ENCODE measurements at regions not wholly inside any gene's neighbourhood (a gene's known extent, or its start where the extent isn't known, plus 50 kb on each side); places are given as distances from the start of the nearest gene placed in this dataset.
"Not testable (repeated sequence)": the region's sequence is repeated elsewhere in the genome, so short reads cannot be mapped to it uniquely, and the experiment has no call there.

DNA sequence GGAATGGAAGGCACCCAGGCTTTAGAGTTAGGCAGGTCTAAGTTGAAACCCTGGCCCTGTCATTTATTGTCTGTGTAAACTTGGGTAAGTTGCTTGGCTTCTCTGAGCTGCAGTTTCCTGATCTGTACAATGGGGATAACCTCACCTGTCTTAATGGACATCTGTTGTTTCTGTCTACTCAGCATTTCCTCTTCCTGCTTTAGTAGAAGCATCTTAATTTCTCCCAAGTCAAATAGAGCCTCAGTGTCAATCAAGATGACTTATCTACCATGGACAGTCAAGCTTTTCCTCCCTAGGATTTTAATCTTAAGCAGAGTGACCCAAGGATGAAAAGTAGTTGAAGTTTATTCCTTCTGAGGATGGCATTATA is 119.7 kb downstream of the FZD1 start:
- no peak overlapping the region for H3K4me3 ChIP-seq (ENCODE audit: low read depth, low read length, poor library complexity, severe bottlenecking)
- no peaks in the 10 kb centered on the region for H3K9me3 ChIP-seq (ENCODE audit: low read depth, low read length, poor library complexity, severe bottlenecking)
- ChIA-PET CTCF (no interaction called here), POLR2A (ENCODE audit: low non-redundant PET) (interaction anchor here (0.5 to 0.6 kb wide), 2 partner anchors 30 to 408 kb away, joined by 3 read pairs; no protein-coding TSS in a partner anchor)
- intact Hi-C loops (cut with micrococcal nuclease; ENCODE audit: unreplicated experiment) = no loop called here
- no TSS peak for BruUV-seq (replicated peaks)
- no peaks in the 10 kb centered on the region for H3K27me3 ChIP-seq (replicated peaks; ENCODE audit: insufficient read depth, low read depth, low read length, poor library complexity)
- TF ChIP-seq, protein P1, sequence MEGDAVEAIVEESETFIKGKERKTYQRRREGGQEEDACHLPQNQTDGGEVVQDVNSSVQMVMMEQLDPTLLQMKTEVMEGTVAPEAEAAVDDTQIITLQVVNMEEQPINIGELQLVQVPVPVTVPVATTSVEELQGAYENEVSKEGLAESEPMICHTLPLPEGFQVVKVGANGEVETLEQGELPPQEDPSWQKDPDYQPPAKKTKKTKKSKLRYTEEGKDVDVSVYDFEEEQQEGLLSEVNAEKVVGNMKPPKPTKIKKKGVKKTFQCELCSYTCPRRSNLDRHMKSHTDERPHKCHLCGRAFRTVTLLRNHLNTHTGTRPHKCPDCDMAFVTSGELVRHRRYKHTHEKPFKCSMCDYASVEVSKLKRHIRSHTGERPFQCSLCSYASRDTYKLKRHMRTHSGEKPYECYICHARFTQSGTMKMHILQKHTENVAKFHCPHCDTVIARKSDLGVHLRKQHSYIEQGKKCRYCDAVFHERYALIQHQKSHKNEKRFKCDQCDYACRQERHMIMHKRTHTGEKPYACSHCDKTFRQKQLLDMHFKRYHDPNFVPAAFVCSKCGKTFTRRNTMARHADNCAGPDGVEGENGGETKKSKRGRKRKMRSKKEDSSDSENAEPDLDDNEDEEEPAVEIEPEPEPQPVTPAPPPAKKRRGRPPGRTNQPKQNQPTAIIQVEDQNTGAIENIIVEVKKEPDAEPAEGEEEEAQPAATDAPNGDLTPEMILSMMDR (conservative IDR thresholded peaks at IDR 0.05; ENCODE audit: low read depth, low read length) = no peak
- TF ChIP-seq EZH2 (IDR thresholded peaks at IDR 0.05; ENCODE audit: borderline replicate concordance, low read depth, low read length, poor library complexity, severe bottlenecking) = no peak
- no peaks in the 10 kb centered on the region for H3K36me3 ChIP-seq (ENCODE audit: insufficient read depth, low read length, poor library complexity, severe bottlenecking)
- H3K27ac ChIP-seq (ENCODE audit: low read depth, low read length, poor library complexity, severe bottlenecking) = no peak overlapping the region
- DNase-seq (ENCODE audit: low spot score) = no peak
- H3K4me1 ChIP-seq (ENCODE audit: insufficient read depth, low read length, poor library complexity, severe bottlenecking) = peaks cover 15% of the 10 kb centered on the region

DNA sequence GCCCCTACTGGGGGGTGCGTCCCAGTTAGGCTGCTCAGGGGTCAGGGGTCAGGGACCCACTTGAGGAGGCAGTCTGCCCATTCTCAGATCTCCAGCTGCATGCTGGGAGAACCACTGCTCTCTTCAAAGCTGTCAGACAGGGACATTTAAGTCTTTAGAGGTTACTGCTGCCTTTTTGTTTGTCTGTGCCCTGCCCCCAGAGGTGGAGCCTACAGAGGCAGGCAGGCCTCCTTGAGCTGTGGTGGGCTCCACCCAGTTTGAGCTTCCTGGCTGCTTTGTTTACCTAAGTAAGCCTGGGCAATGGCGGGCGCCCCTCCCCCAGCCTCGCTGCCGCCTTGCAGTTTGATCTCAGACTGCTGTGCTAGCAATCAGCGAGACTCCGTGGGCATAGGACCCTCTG is 130.5 kb downstream of the FZD1 start:
- CTCF ChIA-PET; H3K4me3 ChIP-seq (ENCODE audit: low read depth, low read length, poor library complexity, severe bottlenecking); POLR2A ChIA-PET (ENCODE audit: low non-redundant PET); intact Hi-C loops (cut with micrococcal nuclease; ENCODE audit: unreplicated experiment); H3K4me1 ChIP-seq (ENCODE audit: insufficient read depth, low read length, poor library complexity, severe bottlenecking); H3K36me3 ChIP-seq (ENCODE audit: insufficient read depth, low read length, poor library complexity, severe bottlenecking); H3K27ac ChIP-seq (ENCODE audit: low read depth, low read length, poor library complexity, severe bottlenecking); H3K9me3 ChIP-seq (ENCODE audit: low read depth, low read length, poor library complexity, severe bottlenecking); BruUV-seq (replicated peaks); H3K27me3 ChIP-seq (replicated peaks; ENCODE audit: insufficient read depth, low read depth, low read length, poor library complexity); DNase-seq (ENCODE audit: low spot score): not testable (repeated sequence)

DNA sequence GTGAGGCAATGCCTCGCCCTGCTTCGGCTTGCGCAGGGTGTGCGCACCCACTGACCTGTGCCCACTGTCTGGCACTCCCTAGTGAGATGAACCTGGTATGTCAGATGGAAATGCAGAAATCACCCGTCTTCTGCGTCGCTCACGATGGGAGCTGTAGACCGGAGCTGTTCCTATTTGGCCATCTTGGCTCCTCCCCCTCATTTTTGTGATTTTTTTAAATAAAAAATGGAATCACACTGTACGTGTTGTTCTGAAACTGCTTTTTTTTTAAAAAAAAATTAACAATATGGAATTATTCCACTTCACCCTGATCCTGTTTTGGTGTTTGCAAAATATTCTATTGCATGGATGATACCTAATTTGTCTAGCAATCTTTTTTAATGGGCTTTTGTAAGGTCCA is 131.1 kb downstream of the FZD1 start:
- CTCF ChIA-PET; H3K27me3 ChIP-seq (replicated peaks; ENCODE audit: insufficient read depth, low read depth, low read length, poor library complexity); POLR2A ChIA-PET (ENCODE audit: low non-redundant PET); H3K27ac ChIP-seq (ENCODE audit: low read depth, low read length, poor library complexity, severe bottlenecking); BruUV-seq (replicated peaks); H3K4me1 ChIP-seq (ENCODE audit: insufficient read depth, low read length, poor library complexity, severe bottlenecking); H3K36me3 ChIP-seq (ENCODE audit: insufficient read depth, low read length, poor library complexity, severe bottlenecking); H3K4me3 ChIP-seq (ENCODE audit: low read depth, low read length, poor library complexity, severe bottlenecking); H3K9me3 ChIP-seq (ENCODE audit: low read depth, low read length, poor library complexity, severe bottlenecking); intact Hi-C loops (cut with micrococcal nuclease; ENCODE audit: unreplicated experiment); DNase-seq (ENCODE audit: low spot score): not testable (repeated sequence)

DNA sequence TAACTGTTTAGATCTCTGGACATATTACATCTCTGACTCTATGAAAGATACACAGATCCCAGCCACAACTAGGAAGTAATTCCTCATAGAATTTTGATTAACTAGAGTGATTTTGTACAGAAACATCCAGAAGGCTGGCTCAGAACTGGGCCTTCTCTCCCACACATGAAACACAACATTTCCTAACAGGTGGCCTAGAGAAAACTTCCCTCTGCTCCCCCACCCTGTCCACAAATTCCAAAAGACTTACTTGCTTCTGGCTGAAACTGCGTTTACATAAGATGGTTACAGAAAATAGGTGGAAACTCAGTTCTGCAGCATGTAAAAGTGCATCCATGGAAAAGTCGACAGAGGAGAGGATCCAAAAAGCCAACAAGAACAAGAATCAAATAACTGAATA is 132.9 kb downstream of the FZD1 start:
- H3K4me1 ChIP-seq (ENCODE audit: insufficient read depth, low read length, poor library complexity, severe bottlenecking) = no peaks in the 10 kb centered on the region
- ChIA-PET POLR2A (ENCODE audit: low non-redundant PET) (no interaction called here), CTCF (no interaction called here)
- no peaks in the 10 kb centered on the region for H3K9me3 ChIP-seq (ENCODE audit: low read depth, low read length, poor library complexity, severe bottlenecking)
- no peak for TF ChIP-seq EZH2 (IDR thresholded peaks at IDR 0.05; ENCODE audit: borderline replicate concordance, low read depth, low read length, poor library complexity, severe bottlenecking)
- TF ChIP-seq, protein P1 (conservative IDR thresholded peaks at IDR 0.05; ENCODE audit: low read depth, low read length) = no peak
- no peak overlapping the region for H3K4me3 ChIP-seq (ENCODE audit: low read depth, low read length, poor library complexity, severe bottlenecking)
- intact Hi-C loops (cut with micrococcal nuclease; ENCODE audit: unreplicated experiment) = no loop called here
- no TSS peak for BruUV-seq (replicated peaks)
- no peak for DNase-seq (ENCODE audit: low spot score)
- H3K27me3 ChIP-seq (replicated peaks; ENCODE audit: insufficient read depth, low read depth, low read length, poor library complexity) = no peaks in the 10 kb centered on the region
- H3K36me3 ChIP-seq (ENCODE audit: insufficient read depth, low read length, poor library complexity, severe bottlenecking) = no peaks in the 10 kb centered on the region
- H3K27ac ChIP-seq (ENCODE audit: low read depth, low read length, poor library complexity, severe bottlenecking) = no peak overlapping the region

Data from A673 (cell line).